Superior temporal gyrus (tissue), 1 donor: ENCODE measurements at regions not wholly inside any gene's neighbourhood (a gene's known extent, or its start where the extent isn't known, plus 50 kb on each side); places are given as distances from the start of the nearest gene placed in this dataset.
"Not testable (repeated sequence)": the region's sequence is repeated elsewhere in the genome, so short reads cannot be mapped to it uniquely, and the experiment has no call there.

ENCODE experiments used
- DNase-seq: peaks from one replicate; pipeline ENCODE4 v3.0.0-alpha.2; 2016; ENCODE audit errors: extremely low spot score

DNA sequence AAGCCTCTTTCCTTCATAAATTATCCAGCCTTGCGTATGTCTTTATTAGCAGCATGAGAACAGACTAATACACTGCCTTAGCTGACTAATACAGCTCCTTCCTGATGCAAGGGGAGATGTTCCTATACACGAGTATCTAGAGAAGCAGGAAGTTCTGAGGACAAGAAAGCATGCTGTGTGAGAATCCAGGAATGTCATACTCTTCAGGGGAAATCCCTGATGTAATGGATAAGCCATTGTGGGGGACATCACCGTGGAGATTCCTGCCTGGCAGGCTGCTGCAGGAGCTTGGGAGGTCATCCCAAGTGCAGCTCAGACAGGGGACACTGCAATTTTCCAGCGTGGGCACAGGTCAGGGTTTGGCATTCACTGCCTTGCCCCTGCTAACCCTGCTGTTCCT, 476.9 kb downstream of the NR2F2 start:
- DNase-seq = no peak

DNA sequence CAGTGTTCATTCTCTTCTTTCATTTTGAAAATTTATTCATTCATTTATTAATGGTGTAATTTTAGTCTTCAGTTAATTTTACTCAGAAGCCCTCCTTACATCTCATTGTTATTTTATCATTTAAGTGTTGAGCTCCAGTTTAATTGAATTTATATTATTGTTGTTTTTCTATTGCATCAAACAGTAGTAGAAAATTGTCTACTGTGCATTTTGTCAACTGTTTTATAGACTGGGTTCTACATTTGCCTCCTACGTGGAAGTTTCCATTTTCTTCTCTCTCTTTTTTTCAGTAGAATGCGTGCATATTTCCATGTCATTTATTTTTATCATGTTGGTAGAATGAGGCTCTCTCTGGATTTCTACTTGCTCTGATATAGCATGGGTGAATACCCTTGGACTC, 487.4 kb downstream of the NR2F2 start:
- no peak for DNase-seq

GRCh38 chr15:96818861-96819260, 488.4 kb downstream of the NR2F2 start:
- DNase-seq = no peak

GRCh38 chr15:96827981-96828380, 497.5 kb downstream of the NR2F2 start:
- no peak for DNase-seq

DNA sequence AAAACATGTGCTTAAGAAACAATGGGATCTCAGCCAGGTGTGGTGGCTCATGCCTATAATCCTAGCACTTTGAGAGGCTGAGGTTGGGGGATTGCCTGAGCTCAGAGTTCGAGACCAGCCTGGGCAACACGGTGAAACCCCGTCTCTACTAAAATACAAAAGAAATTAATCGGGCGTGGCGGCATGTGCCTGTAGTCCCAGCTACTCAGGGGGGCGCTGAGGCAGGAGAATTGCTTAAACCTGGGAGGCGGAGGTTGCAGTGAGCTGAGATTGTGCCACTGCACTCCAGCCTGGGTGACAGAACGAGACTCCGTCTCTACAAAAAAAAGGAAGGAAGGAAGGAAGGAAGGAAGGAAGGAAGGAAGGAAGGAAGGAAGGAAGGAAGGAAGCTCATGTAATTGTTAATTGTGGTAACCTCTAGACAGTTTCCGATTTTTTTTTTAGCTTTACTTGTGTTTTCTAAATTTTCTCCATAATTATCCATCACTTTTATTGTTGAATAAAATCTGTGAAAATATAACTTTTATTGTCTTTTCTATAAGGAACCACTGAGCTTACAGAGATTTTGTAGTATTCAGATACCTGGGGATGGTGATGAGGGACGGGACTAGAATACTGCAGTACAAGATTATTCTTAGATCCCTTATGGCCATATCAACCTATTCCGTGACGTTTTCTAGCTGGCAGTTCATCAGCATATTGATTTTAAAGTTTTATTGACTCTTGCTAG, 506.9 kb downstream of the NR2F2 start:
- DNase-seq = no peak

GRCh38 chr15:96838081-96838480, 507.6 kb downstream of the NR2F2 start:
- DNase-seq = no peak

DNA sequence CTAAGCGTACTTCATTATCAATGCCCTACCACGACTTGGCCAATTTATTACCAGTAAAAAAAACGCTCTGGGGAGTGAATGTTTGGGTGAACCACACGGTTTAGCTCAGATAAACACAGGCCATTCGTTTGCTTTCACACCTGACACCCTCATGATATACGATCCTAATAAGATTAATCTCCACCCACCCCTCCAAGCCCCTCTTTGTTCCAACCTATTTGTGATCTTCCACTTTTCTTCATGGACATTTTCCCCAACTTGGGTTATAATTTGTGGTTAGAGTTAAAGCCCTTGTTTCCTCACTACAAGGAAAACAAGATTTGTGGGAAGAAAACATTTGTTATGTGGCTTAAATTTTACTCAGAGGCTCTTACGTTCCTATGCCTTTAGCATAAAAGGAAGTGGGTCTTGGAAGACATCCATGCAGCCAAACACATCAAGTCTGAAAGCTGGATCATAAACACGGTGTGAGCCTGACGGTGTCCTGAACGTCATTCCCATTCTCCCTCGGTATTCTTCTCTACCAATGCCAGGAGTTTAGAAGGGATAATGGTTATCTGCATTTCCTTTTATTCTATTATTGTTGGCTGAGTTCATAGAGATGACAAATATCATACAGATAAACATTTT, 518.9 kb downstream of the NR2F2 start:
- no peak for DNase-seq

- DNase-seq = no peak
Observed at GRCh38 chr15:96851613-96852012, 521.1 kb downstream of the NR2F2 start.

DNA sequence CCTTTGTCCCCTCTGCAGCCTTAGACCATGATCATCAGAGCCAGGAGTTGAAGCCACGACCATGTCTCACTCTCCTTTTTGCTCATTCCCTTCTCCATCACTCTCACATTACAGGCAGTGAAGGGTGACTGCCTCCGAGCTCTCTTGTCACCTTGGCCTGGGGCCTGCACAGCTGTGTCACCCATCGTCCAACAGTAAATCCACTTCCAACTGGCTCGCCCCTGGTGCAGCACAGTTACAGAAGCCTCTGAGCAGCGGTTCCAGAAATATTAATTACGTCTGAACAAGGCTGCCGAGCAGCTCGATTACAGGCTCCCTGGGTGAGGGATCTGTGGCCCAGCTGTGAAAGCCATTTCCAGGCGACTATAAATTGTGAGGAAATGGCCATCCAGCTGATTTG, 528.2 kb downstream of the NR2F2 start:
- DNase-seq = no peak

DNA sequence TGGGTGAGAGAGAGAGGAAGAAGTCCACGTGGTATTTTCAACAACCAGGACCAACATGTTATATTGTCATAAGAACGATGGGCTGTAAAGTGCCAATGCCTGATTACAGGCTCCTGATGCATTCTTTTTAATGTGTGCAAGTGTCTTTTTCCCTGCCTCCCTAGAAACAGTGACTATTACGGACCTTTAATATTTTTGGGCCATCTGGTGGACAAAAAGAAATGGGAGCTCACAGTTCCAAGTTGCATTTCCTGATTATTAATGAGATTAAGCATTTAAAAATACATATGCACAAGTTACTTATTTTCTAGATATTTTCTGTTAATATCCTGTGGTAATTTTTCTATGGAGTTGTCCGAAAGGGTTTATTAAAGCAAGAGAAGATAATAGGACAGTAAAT, 530.2 kb downstream of the NR2F2 start:
- DNase-seq = no peak

DNA sequence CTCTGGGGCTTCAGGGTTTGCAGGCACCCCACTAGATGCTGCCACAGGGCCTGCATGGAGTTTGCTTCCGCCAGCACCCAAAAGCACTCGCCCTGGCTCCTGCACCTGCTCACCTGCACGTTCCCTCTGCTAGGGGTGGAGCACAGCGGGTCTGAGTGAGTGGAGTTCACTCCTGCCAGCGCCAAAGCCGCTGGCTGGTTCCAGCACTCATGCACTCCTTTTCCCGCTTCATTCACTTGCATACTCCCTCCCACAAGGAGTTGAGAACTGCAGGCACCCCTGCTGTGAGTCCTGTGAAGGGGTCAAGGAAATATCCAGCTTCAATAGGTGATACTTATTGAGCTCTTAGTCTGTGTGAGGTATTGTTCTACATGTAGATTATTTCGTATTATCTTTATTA, 537.5 kb downstream of the NR2F2 start:
- no peak for DNase-seq

GRCh38 chr15:96869122-96869521, 538.6 kb downstream of the NR2F2 start:
- DNase-seq = no peak

DNA sequence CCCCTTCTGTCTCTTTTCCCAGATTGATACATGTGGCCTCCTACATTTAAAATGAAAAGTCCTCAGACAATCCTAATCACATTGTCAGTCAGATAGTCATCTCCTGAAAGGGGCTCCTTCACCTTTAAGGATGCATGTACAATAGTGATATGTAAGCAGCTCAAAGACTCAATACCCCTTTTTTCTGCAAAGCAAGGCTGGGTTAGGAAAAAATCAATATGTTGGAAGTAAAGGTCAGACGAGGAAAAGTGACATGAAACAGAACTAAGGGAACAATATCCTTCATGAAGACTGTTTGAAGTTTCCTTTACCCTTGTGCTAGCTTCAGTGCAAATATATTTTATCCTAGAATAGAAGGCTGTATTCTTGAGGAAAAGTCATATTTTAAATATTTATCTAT, 539.3 kb downstream of the NR2F2 start:
- DNase-seq = no peak

DNA sequence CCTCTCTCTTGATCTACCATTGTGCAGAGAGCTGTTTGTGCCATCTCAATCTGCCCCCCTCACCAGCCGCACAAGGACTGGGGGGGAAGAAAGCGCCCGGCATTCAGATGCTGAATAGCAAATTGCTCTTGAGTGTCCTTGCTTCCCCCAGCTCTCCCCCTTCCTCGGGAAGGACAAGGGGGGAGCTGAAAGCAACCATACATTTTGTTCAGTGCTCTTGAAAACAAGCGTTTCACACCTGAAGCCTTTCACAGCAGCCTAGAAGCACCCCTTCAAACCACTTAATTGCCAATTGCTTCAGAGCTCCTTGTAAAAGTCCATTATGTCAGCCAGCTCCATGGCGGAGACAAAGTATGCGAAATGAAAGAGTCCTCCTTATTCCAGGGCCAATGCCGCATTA, 540.1 kb downstream of the NR2F2 start:
- no peak for DNase-seq

- DNase-seq = not testable (repeated sequence)
Observed at GRCh38 chr15:96877442-96877841, 546.9 kb downstream of the NR2F2 start.

GRCh38 chr15:96878129-96878528, 547.6 kb downstream of the NR2F2 start:
- DNase-seq = no peak

GRCh38 chr15:96882121-96882772, 551.7 kb downstream of the NR2F2 start:
- no peak for DNase-seq

GRCh38 chr15:96887730-96888129, 557.2 kb downstream of the NR2F2 start:
- no peak for DNase-seq

DNA sequence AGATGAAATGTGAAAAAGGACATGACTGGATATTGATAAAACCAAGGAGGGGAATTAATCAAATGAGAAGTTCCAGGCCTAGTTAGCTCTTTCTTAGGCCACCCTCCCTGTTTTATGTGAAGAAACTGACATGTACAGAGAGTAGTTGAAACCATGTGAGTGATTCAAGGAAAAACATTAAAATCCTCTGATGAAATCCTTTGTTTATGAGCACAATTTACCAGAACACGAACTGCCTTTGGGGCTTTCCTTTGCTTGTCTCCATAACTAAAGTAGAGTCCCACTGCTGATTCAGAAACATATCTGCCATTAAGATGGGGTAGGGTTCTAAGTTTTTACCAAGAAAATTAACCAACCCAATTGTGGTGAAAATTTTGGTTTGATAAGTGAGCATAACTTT, 558.3 kb downstream of the NR2F2 start:
- DNase-seq = no peak

DNA sequence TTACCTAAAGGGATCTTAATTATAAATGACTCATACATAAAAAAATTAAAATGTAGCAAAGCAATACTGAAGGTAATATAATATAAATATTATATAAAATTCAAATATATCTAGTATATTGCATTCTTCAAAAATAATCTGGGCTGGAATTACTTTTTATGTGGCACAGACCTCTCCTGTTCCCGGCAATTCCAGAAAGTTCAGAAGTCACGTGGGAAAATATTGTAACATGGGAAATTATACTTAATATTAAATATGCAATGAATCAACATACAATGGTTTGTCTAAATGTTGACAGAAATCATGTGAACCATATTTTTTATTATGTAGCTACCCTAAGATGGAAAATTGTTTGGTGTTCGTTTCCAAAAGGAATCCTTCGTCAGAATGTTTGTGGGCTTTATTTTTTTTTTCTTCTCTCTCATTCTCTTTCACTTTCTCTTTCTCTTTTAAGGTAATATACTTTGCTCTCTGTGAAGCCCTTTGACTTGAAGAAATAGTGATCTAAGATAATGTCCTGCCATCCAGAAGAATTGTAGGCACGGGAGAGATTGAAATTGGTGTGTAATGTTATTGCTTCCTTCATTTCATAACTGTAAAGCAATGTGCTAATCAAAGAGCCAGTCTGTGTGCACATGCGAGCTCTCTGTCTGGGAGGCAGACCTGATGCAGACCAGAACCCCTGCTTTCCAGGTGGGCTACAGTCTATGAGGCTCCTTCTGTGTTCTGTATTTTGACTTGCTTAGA, 559.4 kb downstream of the NR2F2 start:
- DNase-seq = no peak

GRCh38 chr15:96891046-96891445, 560.5 kb downstream of the NR2F2 start:
- DNase-seq = no peak

DNA sequence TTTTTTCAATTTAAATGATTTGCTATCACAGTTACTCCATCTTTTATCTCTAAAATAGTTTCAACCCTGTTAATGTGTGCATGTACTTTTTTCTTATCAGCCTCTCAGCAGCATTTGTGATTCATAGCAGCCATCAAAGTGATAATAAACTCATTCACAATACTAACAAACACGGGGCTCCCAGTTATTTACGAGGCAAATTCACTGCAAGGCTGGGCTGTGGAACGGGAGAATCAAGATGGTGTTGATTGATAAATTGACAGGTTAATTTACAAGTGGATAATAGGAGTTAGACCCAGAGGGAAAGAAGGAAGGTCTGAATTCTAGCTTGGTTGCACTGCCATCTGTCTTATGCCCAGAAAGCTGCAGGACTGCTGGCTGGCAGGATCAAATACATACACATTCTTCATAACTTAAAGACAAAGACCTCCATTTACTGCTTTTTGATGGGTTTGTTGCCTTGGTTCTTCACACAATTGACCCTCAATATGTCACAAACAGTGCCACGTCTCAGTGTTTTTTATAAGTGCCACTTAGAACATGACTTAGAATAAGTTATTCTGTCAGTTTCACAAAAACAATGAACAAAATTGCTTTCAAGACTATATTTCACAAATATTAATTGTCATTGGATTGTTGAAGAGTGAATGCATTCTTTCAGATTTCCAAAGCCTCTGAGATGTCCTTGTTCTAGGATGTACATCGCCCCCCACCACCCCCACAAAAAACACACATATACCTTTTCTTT, 562.8 kb downstream of the NR2F2 start:
- peak; percentile 48 for DNase-seq
